OCI-LY1 (cell line): ENCODE measurements at regions not wholly inside any gene's neighbourhood (a gene's known extent, or its start where the extent isn't known, plus 50 kb on each side); places are given as distances from the start of the nearest gene placed in this dataset.

Experiments
- EZH2 ChIP-seq: fragments of 200-600 bp; sonication (generic), shearing (Covaris generic); IDR thresholded peaks from 2 replicates; pipeline ENCODE4 v1.8.0; 2017; ENCODE audit warnings: borderline replicate concordance, mixed run types, mild to moderate bottlenecking, antibody characterized with exemption, low read length, moderate library complexity, mixed read lengths
- TF ChIP-seq, protein P1 (sequence below): fragments of 200-600 bp; sonication (generic), shearing (Covaris generic); IDR thresholded peaks from 2 replicates; pipeline ENCODE4 v1.5.1; 2017; ENCODE audit warnings: mild to moderate bottlenecking, antibody characterized with exemption, low read length, moderate library complexity, mixed read lengths

DNA sequence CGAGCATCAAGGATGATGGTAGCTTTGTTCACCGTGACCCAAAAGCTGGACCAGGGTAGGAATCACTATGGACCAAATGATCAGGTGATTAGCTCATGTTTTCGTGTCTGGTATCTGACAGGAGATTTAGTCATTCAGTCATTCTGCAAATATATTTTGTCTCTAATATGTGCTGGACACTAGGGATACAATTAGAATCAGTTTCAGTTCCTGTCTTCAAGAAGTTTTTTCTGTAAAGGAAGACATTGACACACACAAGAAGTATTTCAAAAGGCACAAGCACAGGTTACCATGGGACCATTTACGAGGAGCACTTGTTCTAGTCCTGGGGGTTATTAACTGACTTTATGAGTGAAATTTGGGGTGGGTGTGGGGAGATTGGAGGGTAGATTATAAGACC lies 244.9 kb downstream of the HIVEP2 start:
- TF ChIP-seq, protein P1, sequence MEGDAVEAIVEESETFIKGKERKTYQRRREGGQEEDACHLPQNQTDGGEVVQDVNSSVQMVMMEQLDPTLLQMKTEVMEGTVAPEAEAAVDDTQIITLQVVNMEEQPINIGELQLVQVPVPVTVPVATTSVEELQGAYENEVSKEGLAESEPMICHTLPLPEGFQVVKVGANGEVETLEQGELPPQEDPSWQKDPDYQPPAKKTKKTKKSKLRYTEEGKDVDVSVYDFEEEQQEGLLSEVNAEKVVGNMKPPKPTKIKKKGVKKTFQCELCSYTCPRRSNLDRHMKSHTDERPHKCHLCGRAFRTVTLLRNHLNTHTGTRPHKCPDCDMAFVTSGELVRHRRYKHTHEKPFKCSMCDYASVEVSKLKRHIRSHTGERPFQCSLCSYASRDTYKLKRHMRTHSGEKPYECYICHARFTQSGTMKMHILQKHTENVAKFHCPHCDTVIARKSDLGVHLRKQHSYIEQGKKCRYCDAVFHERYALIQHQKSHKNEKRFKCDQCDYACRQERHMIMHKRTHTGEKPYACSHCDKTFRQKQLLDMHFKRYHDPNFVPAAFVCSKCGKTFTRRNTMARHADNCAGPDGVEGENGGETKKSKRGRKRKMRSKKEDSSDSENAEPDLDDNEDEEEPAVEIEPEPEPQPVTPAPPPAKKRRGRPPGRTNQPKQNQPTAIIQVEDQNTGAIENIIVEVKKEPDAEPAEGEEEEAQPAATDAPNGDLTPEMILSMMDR: no peak
- no peak for TF ChIP-seq EZH2
